NCI-H146 (cell line): ENCODE measurements at regions not wholly inside any gene's neighbourhood (a gene's known extent, or its start where the extent isn't known, plus 50 kb on each side); places are given as distances from the start of the nearest gene placed in this dataset.

Experiments
- DNase-seq: peaks from one replicate; lab custom pipeline; 2025; lab: John Stamatoyannopoulos, UW

GRCh38 chr16:49216593-49216992 lies 65.0 kb downstream of the CBLN1 start:
- no peak for DNase-seq

DNA sequence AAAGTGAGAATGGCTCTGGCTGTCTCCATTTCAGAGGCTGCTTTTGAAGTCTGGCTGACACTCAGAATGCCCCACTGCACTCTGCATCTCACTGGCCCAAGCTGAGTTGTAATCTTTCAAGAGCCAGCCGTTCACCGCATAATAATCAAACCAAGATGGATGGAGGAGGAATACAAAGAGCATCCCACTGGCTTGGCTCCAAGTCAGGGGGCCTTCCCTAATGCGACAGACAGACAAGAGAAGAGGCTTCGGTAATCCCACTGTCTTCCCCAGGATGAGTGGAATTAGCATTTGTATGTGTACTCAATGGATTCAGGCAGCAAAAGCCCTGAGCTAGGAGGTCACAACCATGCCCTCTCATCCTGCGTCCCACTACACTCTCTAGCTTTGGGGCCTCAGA lies 68.0 kb downstream of the CBLN1 start:
- no peak for DNase-seq

DNA sequence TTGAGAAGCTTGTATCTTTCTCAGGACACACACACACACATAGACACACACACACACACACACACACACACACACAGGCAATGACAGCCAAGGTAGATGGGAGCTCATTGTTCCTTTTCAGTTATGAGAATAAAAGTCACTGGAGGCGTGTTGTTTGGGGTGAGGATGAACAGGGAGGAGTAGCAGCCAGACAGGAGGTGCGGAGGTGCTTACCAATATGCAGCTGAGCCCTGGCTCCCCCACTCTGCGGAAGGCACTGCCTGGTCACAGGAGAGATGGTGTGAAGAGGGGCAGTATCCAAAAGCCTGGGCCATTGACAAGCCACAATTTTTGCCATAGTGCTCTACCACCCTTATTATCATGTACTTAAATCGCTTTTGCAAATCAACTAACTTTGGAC lies 77.4 kb downstream of the CBLN1 start:
- no peak for DNase-seq

- no peak for DNase-seq
Measured at GRCh38 chr16:49203361-49203760, 78.3 kb downstream of the CBLN1 start.

DNA sequence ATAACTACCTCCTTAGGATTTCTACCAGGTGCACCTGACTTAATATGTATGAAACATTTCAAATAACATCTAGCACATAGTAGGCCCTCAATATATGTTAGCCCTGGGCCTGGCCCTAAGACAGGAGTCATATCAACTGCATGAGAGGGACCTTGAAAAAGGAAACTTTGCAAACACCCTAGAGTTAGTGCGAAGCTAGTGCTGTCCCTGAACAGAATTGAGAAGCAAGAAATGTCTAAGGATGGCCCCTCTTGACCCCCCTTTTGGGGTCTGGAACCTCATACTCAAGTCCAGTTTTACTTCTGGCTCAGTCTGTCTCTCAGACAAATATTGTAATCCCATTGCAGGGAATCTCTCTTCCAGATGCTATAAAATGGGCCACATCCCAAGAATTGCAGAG lies 80.5 kb downstream of the CBLN1 start:
- DNase-seq, result no peak

DNA sequence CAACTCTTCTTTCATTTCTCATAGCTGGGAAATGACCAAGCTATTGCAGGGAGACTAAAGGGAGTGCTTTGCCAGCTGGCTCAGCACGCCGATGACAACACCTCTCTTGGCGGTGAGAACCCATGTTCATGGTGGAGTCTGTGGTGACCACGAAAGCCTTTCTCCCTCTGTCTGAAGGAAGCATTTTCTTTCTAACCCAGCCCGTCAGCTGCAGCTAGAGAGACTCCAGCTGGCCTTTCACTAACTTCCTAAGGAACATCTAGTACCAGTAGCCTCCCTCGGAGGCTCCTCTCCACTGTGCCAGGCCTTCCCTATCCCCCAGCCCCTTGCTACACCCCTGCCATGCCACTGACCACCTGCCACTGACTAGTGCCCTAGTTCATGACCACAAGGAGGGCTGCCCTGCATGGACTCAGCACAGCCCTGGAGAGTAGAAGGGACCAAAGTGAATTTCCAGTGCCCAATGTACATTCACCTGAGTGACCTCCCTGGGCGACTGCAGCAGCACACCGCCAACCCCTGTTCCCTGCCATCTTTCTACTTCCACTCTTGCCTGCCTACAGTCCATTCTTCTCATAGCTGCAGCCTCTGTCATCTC lies 81.3 kb downstream of the CBLN1 start:
- DNase-seq, result no peak

DNA sequence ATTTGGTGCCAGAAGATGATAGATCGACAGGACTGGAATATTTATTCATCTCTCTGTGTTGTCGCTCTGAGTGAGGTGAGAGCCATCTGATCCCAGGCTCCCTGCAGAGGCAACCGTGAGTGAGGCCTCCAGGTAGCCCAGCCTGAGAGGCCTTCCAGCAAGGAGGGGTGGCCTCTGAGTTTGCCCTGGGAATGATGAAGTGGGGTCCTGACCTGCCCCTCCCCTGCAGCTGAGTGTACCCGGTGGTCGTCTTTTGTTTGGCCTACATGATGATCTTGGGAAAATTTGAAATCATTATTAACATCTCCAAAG lies 86.4 kb downstream of the CBLN1 start:
- no peak for DNase-seq

GRCh38 chr16:49194537-49195236 lies 87.0 kb downstream of the CBLN1 start:
- DNase-seq, result no peak

- DNase-seq, result no peak
Measured at GRCh38 chr16:49193596-49193995, 88.0 kb downstream of the CBLN1 start.

- no peak for DNase-seq
Measured at GRCh38 chr16:49189286-49189685, 92.4 kb downstream of the CBLN1 start.

GRCh38 chr16:49183911-49184310 lies 97.7 kb downstream of the CBLN1 start:
- DNase-seq, result no peak

- no peak for DNase-seq
Measured at GRCh38 chr16:49181791-49182518, 99.7 kb downstream of the CBLN1 start.

GRCh38 chr16:49179714-49180330 lies 101.8 kb downstream of the CBLN1 start:
- DNase-seq, result no peak

DNA sequence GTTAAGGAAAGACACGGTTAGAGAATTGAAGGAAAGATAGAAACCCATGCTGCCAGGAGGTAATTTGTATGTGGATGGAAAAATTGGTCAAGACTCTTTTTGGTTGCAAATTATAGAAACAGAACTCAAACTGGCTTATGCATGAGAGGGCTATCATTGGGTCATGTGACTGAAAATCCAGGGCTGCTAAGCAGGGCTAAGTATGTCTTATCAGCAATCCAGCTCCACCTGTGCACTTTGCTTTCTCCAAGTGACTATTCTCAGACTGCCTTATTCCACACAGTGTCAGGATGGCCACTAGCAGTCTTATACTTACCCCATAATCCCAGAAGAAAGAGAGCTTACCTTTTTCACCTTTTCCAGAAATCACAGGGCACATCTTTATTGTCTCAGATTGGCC lies 113.5 kb downstream of the CBLN1 start:
- DNase-seq, result no peak

DNA sequence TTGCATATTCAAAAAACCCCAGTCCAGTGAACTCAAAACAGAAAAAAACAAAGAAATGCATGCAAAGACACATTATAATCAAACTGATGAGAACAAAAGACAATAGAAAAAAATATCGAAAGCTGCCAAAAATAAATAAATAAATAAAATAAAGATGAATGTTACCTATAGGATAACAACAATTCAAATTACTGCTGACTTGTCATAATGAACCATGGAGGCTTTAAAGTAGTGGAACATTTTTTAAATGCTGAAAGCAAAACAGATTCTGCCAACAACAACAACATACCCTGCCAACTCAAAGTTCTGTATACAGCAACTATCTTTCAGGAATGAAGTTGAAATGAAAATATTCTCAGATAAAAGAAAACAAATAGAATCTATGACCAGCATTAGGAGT lies 116.6 kb downstream of the CBLN1 start:
- DNase-seq, result no peak

GRCh38 chr16:49161191-49161590 lies 120.4 kb downstream of the CBLN1 start:
- no peak for DNase-seq

DNA sequence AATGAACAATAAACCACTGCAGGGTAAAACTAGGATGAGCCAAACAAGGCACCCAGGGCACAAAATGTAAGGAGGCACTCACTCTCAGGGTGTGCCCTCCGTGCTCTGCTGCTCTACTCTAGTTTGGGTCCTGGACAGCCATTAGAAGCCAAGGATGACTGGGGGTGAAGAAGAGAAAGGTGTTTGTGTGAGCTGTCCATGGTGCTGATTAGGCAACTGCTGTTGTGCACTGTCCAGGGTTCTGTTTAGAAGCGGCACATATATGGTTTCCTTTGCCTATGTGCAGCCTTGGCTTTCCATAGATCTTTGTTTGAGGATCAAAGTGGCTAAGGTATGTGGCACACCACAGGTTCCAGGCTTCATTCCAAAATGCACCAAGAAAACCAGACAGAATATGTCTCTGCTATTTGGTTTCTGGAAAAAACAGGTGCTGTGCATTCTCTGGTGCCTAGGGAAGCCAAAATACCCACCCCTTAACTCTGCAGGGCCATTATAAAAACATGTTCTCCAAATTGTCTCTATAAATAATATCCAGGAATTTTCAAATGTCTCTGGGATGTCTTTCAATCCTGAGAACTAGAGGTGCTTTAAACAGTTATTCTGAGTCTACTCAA lies 123.5 kb downstream of the CBLN1 start:
- DNase-seq, result no peak

GRCh38 chr16:49150341-49150740 lies 131.3 kb downstream of the CBLN1 start:
- DNase-seq, result no peak

DNA sequence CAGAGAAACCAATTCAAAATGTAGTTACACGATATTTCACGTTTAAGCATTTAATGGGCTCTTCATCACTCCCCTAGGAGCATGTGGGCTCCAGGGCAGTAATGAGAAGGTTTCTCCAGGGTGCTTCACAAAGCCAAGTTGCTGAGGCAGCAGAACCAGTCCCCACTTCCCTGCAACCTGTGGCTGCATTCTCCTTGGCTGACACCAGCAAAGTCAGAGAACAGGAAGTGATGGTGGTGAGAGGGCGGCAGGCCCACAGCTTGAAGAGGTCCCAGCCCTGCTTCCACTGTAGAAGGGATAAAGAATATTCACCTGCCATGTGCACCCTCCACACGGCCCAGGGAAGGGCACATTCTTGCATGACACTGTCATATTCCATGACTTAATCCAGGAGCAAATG lies 133.2 kb downstream of the CBLN1 start:
- no peak for DNase-seq

DNA sequence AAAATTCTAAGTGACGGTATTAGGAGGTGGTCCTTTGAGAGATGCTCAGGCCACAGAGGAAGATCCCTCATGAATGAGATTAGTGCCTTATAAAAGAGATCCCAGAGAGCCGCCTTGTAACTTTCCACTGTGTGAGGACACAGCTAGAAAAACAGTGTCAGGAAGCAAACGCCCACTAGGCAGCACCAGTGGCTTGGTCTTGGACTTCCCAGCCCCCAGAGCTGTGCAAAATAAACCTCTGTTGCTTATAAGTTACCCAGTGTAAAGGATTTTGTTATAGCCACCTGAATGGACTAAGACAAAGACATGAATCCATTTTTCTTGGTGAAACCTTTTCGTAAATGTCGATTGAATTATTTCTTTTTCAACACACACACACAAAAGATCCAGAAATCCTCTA lies 141.0 kb downstream of the CBLN1 start:
- DNase-seq, result no peak

- no peak for DNase-seq
Measured at GRCh38 chr16:49130397-49130796, 151.2 kb downstream of the CBLN1 start.

DNA sequence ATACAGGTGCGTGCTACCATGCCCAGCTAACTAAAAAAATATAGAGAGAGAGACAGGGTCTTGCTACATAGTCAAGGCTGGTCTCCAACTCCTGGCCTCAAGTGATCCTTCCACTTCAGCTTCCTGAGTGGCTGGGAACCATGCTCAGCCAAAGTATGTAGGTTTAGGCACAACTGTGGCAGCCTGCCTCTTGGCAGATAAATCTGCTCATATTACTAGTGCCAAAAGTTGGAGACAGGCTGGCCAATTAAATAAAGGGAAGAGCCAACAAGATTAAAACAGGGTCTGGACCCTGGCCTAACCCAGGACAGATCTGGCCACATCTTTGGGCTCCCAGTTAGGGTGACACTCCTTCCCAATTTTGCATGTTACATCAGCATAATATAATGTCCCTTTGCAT lies 151.7 kb downstream of the CBLN1 start:
- no peak for DNase-seq

DNA sequence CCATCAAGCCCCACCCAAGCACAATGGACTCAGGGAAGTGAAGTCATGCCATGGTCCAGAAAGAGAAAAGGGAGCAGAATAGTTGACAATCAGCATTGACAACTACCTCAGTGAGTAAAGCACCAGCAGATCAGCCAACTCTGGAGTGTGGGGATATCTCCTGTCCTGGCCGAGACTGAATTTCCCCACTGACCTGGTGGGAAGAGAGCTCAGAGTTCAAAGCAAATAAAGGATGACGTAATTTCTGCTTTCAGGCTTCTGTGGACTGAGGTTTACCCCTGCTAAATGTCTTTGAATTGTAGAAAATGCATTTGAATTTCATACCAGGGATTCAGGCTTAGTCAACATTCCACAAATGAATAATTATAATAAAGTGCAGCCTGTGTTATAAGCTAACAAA lies 152.9 kb downstream of the CBLN1 start:
- DNase-seq, result no peak
